GM20431 (cell line): ENCODE measurements at regions not wholly inside any gene's neighbourhood (a gene's known extent, or its start where the extent isn't known, plus 50 kb on each side); places are given as distances from the start of the nearest gene placed in this dataset.

Experiments used
- in situ Hi-C: fragments of 300-500 bp; cut with MseI, MboI; formaldehyde crosslinking; loops from one replicate; pipeline ENCODE4 v1.15.0; 2020; ENCODE audit warnings: low sequenced_read_pairs; ENCODE audit not compliant: unreplicated experiment

DNA sequence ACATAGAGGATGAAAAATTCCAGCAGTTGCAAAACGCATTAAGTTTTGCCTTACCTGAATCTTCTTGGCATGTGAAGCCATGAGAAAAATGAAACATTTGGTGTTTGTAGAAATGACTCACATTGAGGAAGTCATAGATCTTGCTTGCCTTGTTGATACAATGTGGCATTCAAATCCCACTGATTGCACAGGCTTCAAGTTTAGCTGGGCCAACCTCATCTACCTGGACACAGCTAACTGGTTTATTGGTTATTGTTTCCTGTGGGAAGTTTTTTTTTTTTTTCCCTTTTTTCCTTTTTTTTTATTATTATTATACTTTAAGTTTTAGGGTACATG lies 168.9 kb upstream of the C21orf91 start:
- in situ Hi-C loops = no loop called here

DNA sequence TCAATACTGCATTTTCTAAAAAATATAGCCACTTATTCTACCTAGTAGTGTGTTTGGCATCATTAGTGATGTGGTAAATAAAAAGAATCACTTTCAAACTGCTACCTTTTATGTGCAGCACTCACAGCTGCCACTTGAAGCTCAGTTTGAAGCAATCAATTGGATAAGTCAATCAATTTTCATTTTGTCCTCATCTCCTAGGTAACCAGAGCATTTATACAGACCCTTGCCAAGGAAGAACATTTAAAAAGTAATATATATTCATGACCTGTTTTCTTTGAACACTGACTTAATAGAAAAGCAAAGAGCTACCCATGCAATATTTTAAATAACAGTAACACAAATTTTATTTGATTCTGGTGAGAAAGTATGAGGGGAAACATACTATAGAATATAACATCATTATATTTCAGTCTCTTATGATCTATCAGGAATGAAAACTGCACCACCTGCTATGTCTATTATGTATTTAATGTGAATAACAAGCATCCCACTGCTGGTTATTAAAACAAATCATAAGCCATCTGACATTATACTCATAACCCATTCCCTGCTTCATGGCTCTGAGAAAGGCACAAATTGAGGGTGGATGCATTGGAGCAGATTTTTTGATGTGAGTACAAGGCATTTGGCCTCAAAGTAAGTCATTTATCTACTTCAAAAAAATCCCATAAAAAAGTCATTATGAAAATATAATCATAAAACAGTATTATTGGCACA lies 168.4 kb upstream of the C21orf91 start:
- in situ Hi-C loops = no loop called here

DNA sequence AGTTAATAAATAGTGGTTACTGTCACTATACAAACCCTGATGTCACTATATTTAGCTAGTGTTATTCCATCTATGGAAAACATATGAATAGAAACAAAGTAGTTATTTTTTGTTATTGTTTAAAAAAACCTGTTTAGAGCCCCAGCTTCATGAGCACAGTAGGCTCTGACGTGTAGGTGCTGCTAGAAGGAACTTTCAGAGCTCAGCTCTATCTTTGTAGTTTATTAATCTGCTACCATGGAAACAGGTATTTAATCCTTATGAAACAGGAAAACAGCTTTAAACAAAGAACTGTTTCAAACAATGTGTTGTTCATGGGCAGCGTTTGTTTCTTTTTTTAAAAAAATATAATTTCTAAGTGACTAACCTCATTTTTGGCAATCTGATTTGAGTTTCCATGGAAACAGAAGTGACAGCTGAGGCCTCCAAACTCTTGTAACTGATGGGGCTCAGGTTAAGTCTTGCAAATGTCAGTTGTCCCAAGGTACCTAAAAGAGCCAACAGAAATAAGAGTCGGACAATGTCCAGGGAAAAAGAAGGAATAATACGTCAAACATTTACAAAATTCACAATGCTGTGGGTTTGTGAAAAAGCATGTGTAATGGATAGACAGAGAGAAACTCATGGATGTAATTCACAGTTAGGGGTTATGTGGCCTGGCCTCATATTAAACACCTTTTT lies 162.0 kb upstream of the C21orf91 start:
- in situ Hi-C loops = no loop called here

DNA sequence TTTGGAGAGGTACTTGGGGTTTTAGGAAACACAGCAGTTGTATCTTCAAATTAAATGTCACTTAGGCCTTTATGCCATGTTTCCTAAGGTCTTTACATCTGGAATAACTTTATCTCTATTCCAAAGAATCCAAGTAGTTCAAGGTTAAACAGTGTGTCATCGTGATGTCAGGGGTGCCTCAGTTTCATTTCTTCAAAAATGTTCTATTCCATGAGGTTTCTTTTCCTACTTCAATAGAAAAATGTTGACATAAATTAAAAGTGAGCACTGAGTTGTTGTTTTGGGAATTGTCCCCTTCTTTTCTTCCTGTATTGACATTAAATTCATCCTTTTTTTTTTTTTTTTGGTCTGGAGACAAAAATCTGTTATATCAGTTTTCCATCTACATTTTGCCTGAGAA lies 160.6 kb upstream of the C21orf91 start:
- in situ Hi-C loops = no loop called here

DNA sequence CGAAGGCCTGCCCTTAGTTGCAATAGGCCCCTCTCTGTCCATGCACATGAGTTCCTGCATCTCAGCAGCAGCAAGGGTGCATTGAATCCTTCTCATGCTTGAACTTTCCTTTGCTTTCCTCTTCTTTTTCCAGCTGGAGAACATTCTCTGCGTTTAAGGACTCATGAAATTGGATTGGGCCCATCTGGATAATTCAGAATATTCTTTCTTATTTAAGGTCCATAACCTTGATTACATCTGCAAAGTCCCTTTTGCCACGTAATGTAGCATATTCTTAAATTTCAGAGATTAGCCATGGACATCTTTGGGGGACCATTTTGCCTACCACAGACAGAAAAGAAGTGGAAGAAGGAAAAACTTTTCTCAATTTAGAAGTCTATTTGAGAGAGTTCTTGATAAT lies 159.7 kb upstream of the C21orf91 start:
- in situ Hi-C loops = no loop called here

DNA sequence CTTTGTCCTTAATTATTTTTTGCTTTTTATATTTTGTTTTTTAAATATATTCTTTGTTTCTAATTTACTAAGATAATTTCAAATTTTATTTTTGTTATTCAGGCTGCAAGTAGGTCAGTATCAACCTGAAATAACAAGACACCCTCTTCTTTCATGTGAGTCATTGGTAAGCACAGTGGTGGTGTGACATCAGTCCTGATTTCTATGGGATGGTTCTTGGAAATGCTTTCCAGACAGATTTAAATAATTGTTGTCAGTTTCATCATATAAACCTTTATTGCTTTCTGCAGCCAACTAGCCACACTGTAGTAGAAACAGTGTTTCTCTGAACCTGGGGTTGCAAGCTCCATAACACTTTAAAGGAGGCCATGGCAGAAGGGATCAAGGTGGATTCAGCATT lies 157.5 kb upstream of the C21orf91 start:
- in situ Hi-C loops = no loop called here

DNA sequence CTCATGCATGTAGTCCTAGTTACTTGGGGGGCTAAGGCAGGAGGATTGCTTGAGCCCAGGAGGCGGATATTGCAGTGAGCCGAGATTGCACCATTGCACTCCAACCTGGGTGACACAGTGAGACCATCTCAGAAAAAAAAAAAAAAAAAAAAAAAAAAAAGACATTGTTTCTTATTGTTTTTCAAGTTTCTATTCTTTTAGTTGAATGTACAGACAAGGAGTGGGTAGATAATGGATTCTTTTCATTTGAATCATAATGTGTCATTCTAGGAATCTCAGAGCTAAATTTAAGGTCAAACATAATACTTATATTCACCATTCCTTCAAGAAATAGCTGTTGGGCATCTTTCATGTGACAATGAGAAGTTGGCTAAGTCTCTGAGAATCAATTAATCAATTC lies 157.0 kb upstream of the C21orf91 start:
- in situ Hi-C loops = no loop called here

DNA sequence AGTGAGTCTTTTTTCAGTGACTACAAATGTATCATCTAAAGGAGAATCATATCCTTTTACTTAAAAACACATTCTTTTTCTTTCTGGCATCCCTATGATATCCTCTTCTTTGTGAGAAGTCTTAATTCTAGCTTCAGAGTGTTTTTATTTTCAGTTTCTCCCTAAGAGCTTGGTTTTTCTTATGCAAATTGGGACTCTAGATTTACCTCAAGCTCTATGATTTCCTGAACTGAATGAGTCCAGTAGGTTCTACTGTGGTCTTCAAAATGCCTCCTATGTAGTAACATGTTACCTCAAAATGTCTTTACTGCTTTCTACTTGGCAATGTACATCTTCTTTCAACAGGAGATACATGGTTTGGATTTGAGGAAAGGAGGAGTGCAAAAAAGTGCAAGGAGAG lies 148.2 kb upstream of the C21orf91 start:
- in situ Hi-C loops = no loop called here

DNA sequence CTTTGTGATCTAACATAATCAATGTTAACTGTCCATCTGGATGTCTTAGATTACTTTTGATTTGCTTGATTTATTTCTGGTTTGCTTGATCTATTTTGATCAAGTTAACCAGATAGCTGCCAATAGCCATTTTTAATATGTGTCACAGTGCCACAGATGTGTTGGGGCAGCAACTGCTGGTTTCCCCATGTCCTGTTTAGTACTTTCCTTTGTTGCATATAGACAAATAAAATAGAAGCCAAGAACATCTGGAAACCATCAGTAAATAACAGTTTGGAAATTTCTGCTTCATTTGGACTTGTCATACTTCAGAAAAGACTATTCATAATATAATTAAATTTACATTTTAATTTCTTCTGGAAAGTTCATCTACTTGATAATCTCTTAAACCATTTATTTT lies 145.6 kb upstream of the C21orf91 start:
- in situ Hi-C loops = no loop called here

DNA sequence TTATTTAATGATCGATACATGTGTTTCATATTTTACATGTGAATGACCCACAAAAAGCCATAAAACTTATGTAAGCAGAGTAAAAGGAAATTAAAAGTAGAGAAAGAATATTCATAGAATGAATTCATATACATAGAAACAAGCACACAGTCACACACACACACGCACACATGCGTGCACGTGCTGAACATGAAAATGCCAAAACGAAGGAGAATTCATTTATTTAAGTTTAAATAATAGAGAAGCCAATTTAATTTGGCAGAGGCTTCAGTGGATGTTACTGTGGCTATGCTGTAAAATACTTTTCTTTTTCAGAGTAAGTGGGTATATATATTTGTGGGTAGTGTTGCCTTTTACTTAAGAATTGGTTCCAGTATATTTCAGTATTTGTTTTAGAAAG lies 145.0 kb upstream of the C21orf91 start:
- in situ Hi-C loops = no loop called here

DNA sequence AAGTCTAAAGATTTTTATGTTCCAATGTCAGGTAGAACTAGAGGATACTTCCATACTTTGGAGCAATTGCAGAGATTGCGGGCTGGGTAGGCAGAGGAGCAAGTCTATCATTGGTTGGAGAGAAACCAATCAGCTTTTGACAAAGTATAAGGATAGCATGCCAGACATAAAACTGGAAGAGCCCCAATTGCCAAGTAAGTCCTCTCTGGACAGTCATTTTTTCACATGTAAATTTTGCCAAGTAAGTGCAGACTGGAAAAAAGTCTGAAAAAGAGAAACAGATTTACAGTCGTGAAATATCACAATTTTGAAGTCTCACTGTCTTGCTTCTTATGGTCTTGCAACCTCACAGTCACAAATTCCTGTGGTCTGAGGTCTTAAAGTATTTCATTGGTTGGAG lies 131.4 kb upstream of the C21orf91 start:
- in situ Hi-C loops = no loop called here

DNA sequence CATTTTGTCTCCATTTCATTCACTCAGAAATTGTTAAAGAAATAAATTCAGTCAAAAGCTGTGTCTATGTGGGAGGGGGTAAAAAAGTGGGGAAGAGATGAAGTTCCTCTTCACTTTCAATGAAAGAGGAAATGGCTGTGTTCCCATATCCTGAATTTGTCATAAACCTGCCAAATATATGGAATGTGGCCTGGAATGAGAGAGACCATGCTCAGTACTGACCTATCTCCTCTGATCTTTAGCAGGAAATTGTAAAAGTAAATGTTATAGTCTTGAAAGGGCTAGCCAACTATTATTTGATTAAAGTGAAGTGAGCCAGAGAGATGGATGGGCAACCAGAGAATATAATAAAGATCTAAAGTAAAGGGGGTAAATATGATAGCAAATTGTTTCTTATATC lies 130.3 kb upstream of the C21orf91 start:
- in situ Hi-C loops = no loop called here

DNA sequence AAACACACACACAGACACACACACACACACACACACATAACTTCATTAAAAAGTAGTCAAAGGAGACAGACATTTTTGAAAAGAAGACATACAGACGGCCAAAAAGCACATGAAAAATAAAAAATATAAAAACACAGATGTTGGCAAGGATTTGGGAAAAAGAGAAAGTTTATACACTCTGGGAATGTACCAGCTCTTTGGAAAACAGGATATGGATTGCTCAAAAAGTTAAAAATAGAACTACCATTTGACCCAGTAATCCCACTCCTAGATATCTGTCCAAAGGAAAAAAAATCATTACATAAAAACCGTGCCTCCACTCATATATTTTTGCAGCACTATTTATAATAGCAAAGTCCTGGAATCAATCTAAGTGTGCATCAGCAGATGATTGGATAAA lies 128.4 kb upstream of the C21orf91 start:
- in situ Hi-C loops = no loop called here

DNA sequence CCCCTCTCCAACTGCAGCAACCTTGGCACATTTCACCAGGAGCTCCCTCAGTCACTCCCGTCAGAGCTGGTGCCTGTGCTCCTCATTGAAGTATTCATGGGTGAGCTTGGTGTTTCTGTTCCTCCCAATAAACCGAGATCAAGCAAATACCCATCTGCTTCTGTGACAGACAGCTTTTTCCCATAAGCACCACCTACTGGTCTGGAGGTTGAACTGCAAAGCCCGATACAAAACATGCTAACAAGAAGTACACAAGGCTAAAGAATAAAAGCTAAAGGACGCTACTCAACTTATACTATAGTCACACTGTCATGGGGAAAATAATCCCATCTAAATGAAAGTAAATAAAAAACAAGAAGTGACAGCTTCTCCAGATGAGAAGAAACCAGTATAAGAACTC lies 111.9 kb upstream of the C21orf91 start:
- in situ Hi-C loops = no loop called here

DNA sequence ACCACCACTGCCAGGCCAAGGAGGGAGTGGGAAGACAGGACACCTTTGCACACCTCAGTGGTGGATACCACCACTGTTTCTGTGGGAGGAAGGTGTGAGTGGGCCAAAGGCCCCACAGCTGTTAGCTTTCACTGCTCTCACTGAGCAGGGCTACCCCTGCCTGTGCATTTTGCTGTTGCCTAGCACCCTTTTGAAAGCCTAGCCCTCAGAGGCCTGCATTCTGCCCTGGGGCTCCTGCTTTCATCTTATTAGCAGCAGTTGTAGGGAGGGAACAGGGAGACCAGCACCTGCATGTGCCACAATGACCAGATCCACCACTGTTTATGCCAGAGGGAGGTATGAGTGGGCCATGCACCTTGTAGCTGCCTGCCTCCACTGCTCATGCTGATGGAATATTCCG lies 110.9 kb upstream of the C21orf91 start:
- in situ Hi-C loops = no loop called here

DNA sequence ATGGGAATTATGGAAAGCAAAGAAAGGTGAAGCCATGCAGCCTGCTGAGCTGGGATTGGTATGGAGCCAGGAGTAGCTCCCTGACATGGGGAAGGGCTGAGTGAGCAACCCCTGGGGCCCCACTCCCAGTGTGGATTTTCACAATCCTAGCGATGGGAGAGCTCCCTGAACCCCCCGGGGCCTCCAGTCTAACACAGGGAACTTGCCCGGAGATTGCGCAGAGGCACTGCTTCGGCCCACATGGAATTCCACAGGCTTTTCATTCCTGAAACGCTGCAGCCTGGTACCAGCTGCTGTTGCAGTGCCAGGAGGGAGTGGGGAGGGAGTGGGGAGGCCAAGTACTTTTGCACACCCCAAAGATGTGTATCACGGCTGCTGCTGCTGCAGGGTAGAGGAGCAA lies 110.4 kb upstream of the C21orf91 start:
- in situ Hi-C loops = no loop called here

DNA sequence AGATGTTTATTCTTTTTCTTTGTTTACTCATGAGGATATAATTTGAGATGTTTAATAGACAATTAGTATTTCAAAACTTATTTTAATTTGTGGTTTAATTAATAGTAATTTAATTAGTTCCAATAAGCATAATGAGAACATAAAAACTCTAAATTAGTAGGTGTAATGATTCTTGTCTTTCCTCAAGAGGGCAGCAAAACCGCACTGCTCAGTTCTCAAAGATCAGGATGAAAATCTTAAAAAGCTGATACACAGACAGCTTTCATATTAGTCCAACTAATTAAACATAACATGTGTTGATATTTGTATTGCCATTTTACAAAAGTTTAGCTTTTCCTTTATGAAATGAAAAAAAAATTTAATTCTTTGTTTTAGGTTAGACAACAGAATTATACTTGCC lies 106.7 kb upstream of the C21orf91 start:
- in situ Hi-C loops = no loop called here

DNA sequence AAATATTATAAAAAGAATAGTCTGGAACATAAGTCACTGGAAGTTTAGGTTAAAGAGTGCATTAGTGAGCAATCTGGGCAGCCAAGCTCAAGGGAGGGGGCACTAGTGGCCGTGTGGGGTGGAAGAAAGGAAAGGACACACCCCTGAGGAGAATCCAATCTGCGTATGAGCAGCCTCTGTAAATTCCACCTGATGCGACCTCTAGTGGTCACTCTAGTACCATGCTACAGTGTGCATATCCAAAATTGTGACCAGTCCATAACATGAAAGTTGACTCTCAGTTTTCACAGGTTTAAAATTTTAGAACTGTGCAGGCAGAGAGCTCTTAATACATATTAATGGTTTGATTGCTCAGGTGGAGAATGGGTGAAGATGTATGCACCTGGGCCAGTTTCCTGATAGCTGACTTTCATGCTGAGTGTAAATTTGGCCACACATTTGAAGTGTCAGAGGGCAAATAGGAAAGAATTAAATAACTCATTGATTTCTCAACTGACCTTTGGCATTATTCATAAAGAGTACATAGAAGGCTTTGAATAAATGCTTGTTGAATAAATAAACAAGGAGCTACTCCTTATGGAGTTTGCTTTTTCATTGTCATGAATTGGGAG lies 105.9 kb upstream of the C21orf91 start:
- in situ Hi-C loops = no loop called here

DNA sequence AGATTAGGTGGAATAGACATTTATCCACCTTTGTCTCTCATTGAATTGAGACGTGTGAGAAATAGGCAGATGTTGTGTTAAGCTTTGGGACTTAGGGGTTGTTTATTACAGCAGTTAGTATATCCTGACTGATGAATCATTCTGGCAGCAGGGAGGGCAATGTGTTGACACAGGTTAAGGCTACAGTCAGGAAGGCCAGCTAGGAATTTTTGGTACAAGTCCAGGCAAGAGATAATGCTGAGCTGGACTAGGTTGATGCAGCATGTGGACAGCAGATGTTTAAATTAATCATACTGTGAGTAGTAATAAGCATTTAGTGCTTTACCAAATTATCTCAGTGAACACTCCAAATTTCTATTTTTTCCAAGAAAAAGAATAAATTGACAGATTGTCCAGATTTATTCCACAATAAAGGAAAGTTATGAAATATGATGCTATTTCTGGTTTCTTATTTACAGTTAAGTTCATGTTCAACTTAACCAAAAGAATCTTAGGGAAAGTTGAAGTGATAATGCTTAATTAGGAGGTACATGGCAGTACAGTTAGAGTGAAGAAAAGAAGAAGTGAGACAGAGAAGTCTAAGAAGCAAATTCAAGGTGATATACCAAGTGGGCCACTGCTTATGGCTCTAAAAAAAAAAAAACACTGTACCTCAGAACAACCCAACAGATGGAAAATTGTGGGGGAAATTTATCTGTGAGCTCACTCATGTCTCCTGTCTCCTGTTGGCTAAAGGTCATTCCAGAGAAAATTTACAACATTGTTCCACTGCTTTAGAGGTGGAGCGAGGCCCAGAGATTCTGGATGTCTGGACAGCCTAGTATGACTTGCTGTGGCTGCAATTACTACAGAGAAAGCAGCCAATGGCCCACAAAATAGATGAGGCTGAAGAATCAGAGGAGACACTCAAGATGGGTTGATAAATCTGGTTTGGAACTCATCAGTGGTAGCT lies 102.7 kb upstream of the C21orf91 start:
- in situ Hi-C loops = no loop called here

DNA sequence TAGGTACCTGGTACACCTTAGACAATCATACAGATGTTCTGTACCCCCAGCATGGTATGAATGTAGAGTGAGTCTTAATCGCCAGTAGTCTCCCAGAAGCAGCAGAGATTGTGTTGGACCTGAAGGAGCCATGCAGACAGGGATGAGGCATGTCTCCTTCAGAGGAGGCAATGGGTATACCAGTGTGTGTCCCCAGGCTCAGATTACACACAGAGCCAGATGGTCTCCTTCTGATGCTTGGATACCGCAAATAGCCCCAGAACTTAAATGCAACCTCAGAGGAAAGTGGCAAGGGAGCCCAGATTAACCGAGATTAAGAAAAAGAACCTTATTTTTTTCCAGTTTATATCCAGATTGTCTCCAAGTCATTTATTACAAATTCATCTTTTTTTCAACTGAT lies 96.8 kb upstream of the C21orf91 start:
- in situ Hi-C loops = loop anchor here (10.0 kb wide), 1 partner anchor 231 kb away; no protein-coding TSS in a partner anchor

DNA sequence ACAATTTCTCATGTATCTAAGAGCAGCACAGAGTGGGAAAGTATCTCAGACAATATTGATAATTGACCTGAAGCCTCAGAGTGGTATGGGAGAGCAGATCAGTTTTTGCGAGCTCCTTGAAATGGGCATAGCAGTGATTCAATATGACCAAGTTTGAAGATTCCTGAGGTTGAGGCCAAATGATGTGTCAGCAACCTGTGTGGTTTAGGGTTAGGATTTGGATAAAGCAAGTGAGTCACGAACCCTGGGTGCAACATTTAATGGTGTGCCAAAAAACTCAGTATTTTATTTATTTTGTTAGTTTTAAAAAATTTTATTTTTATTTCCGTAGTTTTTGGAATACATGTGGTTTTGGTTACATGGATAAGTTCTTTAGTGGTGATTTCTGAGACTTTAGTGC lies 92.5 kb upstream of the C21orf91 start:
- in situ Hi-C loops = loop anchor here (10.0 kb wide), 1 partner anchor 227 kb away; no protein-coding TSS in a partner anchor
